Transverse colon (tissue), 4 donors: ENCODE measurements at regions not wholly inside any gene's neighbourhood (a gene's known extent, or its start where the extent isn't known, plus 50 kb on each side); places are given as distances from the start of the nearest gene placed in this dataset.

Experiments
- DNase-seq: peaks from one replicate; pipeline ENCODE4 v3.0.0-alpha.2; 2019
- H3K27ac ChIP-seq, 4 donors: fragments of 200-600 bp; sonication (generic); 2 replicates each; pipeline ENCODE4 v1.5.1; 2016 to 2018; ENCODE audit warnings: inconsistent platforms in 4 of 4
- H3K27me3 ChIP-seq: fragments of 200-600 bp; sonication (generic); 2 replicates; pipeline ENCODE4 v1.5.1; 2017; ENCODE audit warnings: inconsistent platforms
- H3K36me3 ChIP-seq, 4 donors: fragments of 200-600 bp; sonication (generic); 2 replicates each; pipeline ENCODE4 v1.5.1; 2017 to 2019; ENCODE audit warnings: inconsistent platforms in 4 of 4
- H3K4me1 ChIP-seq, 4 donors: fragments of 200-600 bp; sonication (generic); 2 replicates each; pipeline ENCODE4 v1.5.1; 2017 to 2020; ENCODE audit warnings: inconsistent platforms in 4 of 4
- H3K4me3 ChIP-seq, 4 donors: fragments of 200-600 bp; sonication (generic); 1 replicate in 1 of 4; 2 replicates in 3 of 4; pipeline versions ENCODE4 v1.5.1 to v1.6.1; 2017 to 2019; ENCODE audit warnings: inconsistent platforms in 4 of 4
- H3K9me3 ChIP-seq, 2 donors: fragments of 200-600 bp; sonication (generic); 2 replicates each; pipeline ENCODE4 v1.5.1; 2017 to 2019; ENCODE audit warnings: inconsistent platforms in 2 of 2
- EP300 ChIP-seq: sonication (generic); formaldehyde crosslinking; IDR thresholded peaks from one replicate; pipeline ENCODE4 v1.6.1; 2017; ENCODE audit warnings: antibody characterized with exemption, low read depth
- POLR2A ChIP-seq: fragments of 450-650 bp; IDR thresholded peaks from one replicate; pipeline ENCODE4 v1.6.1; 2016; ENCODE audit warnings: antibody characterized with exemption, mild to moderate bottlenecking, moderate library complexity
- POLR2AphosphoS5 ChIP-seq, 3 donors: sonication (generic); formaldehyde crosslinking; IDR thresholded peaks; one replicate each; pipeline ENCODE4 v1.6.1; 2016; ENCODE audit warnings: antibody characterized with exemption in 3 of 3
- WGBS, 2 donors: methylation state at CpG; one replicate each; pipeline ENCODE4 v1.1.5; 2018; ENCODE audit warnings: low coverage in 1 of 2; 5-methylcytosine and 5-hydroxymethylcytosine counted together
- in situ Hi-C, 4 donors: fragments of 200-750 bp; cut with MboI; loops; one replicate each; pipeline versions ENCODE4 v1.15.0 to v1.15.1; 2017; ENCODE audit warnings: low sequenced_read_pairs in 3 of 4, low pct_ligation_motif_present in 1 of 4, low pct_unique_long_range_greater_than_20kb in 1 of 4
- intact Hi-C: fragments of 100-400 bp; cut with DNase I; formaldehyde crosslinking; loops from one replicate; pipeline ENCODE4 v1.15.1; 2023; ENCODE audit warnings: low total_unique reads
- TF ChIP-seq, protein P1 (sequence below), 5 experiments: fragments of 200-600 bp in 3 of 5; fragments of 450-650 bp in 2 of 5; sonication (generic) in 3 of 5; IDR thresholded peaks; 1 replicate in 2 of 5; 2 replicates in 3 of 5; pipeline ENCODE4 v1.5.1; 2016 to 2017; ENCODE audit warnings: antibody characterized with exemption in 5 of 5, inconsistent platforms in 3 of 5, mild to moderate bottlenecking in 2 of 5, moderate library complexity in 1 of 5

GRCh38 chr13:55084630-55085029 is 2056.0 kb downstream of the OLFM4 start:
- in situ Hi-C loops, result no loop called here
- Histone ChIP-seq H3K4me3 (no peak overlapping the region), H3K27ac (no peak overlapping the region), H3K4me1 (no peaks in the 10 kb centered on the region), H3K9me3 (no peaks in the 10 kb centered on the region), H3K27me3 (no peaks in the 10 kb centered on the region), H3K36me3 (no peaks in the 10 kb centered on the region)
- 60 to 71% methylated on average over 3 to 5 of the region's 5 CpGs for WGBS, 2 donors
- DNase-seq, result no peak
- intact Hi-C loops, result no loop called here
- TF ChIP-seq POLR2AphosphoS5 (IDR thresholded peaks at IDR 0.05) (no peak), POLR2A (no peak), EP300 (no peak)
- TF ChIP-seq, protein P1, sequence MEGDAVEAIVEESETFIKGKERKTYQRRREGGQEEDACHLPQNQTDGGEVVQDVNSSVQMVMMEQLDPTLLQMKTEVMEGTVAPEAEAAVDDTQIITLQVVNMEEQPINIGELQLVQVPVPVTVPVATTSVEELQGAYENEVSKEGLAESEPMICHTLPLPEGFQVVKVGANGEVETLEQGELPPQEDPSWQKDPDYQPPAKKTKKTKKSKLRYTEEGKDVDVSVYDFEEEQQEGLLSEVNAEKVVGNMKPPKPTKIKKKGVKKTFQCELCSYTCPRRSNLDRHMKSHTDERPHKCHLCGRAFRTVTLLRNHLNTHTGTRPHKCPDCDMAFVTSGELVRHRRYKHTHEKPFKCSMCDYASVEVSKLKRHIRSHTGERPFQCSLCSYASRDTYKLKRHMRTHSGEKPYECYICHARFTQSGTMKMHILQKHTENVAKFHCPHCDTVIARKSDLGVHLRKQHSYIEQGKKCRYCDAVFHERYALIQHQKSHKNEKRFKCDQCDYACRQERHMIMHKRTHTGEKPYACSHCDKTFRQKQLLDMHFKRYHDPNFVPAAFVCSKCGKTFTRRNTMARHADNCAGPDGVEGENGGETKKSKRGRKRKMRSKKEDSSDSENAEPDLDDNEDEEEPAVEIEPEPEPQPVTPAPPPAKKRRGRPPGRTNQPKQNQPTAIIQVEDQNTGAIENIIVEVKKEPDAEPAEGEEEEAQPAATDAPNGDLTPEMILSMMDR (IDR thresholded peaks at IDR 0.05), result no peak

DNA sequence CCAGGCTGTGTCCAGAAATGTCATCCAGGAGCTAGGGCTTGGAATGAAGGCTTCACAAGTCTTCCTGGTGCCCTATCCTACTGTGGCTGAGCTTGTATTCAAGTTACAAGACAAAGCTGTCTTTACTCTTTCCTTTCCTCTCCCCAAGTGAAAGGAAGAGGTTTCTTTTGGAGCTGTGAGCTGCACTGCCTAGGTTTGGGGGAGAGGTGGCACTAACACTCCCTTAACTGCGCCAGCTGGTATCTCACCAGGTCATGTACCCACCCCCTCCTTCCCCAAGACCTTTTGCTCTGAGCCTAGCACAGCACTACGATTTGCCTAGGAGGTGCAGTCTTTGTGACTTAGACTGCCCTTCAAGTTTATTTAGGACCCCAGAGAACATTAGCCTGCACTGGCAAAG is 2053.6 kb upstream of the PRR20A start:
- H3K36me3 ChIP-seq, result no peaks in the 10 kb centered on the region
- no peak for DNase-seq
- in situ Hi-C loops, result no loop called here

DNA sequence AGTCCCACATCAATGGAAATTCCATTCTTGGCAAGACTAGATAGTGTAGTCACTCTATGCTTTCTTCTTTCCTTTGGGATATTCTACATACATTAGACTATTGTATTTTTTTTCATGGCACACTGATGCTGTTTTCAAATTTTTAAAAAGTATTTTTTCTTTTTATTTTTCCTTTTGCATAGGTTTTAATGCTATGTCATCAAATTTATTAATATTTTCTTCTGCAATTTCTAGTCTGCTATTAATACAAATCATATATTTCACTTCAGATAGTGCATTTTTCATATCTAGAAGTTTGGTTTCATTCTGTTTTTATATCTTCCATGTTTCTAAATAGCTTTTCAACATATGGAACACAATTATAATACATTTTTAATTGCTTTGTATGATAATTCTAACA is 2050.1 kb upstream of the PRR20A start:
- in situ Hi-C loops, result no loop called here
- Histone ChIP-seq H3K27me3 (no peaks in the 10 kb centered on the region), H3K9me3 (no peaks in the 10 kb centered on the region), H3K36me3 (no peaks in the 10 kb centered on the region), H3K4me1 (no peaks in the 10 kb centered on the region), H3K27ac (no peak overlapping the region), H3K4me3 (no peak overlapping the region)
- intact Hi-C loops, result no loop called here
- DNase-seq, result no peak
- TF ChIP-seq POLR2A, result no peak
- no peak for TF ChIP-seq POLR2AphosphoS5 (IDR thresholded peaks at IDR 0.05)
- no peak for TF ChIP-seq EP300
- TF ChIP-seq, protein P1 (IDR thresholded peaks at IDR 0.05), result no peak

More for the DNA sequence above, 2053.6 kb upstream of the PRR20A start:
- Histone ChIP-seq H3K4me3 (no peak overlapping the region), H3K4me1 (no peaks in the 10 kb centered on the region), H3K9me3 (no peaks in the 10 kb centered on the region), H3K27ac (no peak overlapping the region), H3K27me3 (no peaks in the 10 kb centered on the region)
- intact Hi-C loops, result no loop called here
- WGBS, 2 donors, result 61% methylated on average over 2 of the region's 2 CpGs; no CpG with 5 or more reads in 1 of the 2 donors
- TF ChIP-seq POLR2A, result no peak
- TF ChIP-seq, protein P1 (IDR thresholded peaks at IDR 0.05), result no peak
- TF ChIP-seq EP300, result no peak
- no peak for TF ChIP-seq POLR2AphosphoS5 (IDR thresholded peaks at IDR 0.05)

DNA sequence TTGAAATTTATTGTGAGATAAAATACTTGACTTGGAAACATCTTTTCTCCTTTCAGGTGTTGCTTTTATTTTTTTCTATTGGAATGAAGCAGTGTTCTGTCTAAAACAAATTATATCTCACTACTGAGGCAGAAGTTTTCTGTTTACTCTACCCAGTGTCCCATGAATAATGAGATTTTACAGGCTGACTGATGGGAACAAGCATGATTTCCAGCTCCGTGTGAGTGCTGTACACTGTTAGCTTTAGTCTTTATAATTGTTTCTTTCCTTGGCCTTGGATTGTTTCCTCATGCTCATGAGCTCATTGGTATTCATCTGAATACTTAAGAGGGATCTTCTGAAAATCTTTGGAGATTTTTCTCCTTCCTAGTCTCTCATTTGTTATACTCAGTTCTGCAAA is 2049.5 kb upstream of the PRR20A start:
- no peaks in the 10 kb centered on the region for H3K36me3 ChIP-seq
- in situ Hi-C loops, result no loop called here
- no peak for TF ChIP-seq POLR2A
- TF ChIP-seq, protein P1 (IDR thresholded peaks at IDR 0.05), result no peak
- TF ChIP-seq EP300, result no peak
- TF ChIP-seq POLR2AphosphoS5 (IDR thresholded peaks at IDR 0.05), result no peak
- H3K27ac ChIP-seq, result no peak overlapping the region
- H3K27me3 ChIP-seq, result no peaks in the 10 kb centered on the region
- WGBS, 2 donors, result 67 to 73% methylated on average over 1 of the region's 1 CpG
- H3K4me3 ChIP-seq, result no peak overlapping the region
- no peaks in the 10 kb centered on the region for H3K9me3 ChIP-seq
- H3K4me1 ChIP-seq, result no peaks in the 10 kb centered on the region
- intact Hi-C loops, result no loop called here
- DNase-seq, result no peak
